NCI-H774 (cell line): ENCODE measurements at regions not wholly inside any gene's neighbourhood (a gene's known extent, or its start where the extent isn't known, plus 50 kb on each side); places are given as distances from the start of the nearest gene placed in this dataset.

Experiments used
- DNase-seq: peaks from one replicate; lab custom pipeline; 2025; lab: John Stamatoyannopoulos, UW

GRCh38 chr6:25012657-25013056 is 76.9 kb upstream of the RIPOR2 start:
- no peak for DNase-seq

GRCh38 chr6:25013246-25013645 is 77.5 kb upstream of the RIPOR2 start:
- no peak for DNase-seq

GRCh38 chr6:25014369-25014768 is 78.6 kb upstream of the RIPOR2 start:
- DNase-seq: no peak

GRCh38 chr6:25014791-25015560 is 79.2 kb upstream of the RIPOR2 start:
- DNase-seq: no peak

GRCh38 chr6:25016014-25016720 is 80.4 kb upstream of the RIPOR2 start:
- DNase-seq: no peak

GRCh38 chr6:25017486-25017885 is 81.7 kb upstream of the RIPOR2 start:
- DNase-seq: no peak

GRCh38 chr6:25017932-25018567 is 82.3 kb upstream of the RIPOR2 start:
- peak; percentile 62 for DNase-seq

GRCh38 chr6:25018568-25018954 is 82.8 kb upstream of the RIPOR2 start:
- no peak for DNase-seq

- DNase-seq: no peak
These were observed 86.4 kb upstream of the RIPOR2 start for GRCh38 chr6:25022140-25022553.

GRCh38 chr6:25023781-25024180 is 88.0 kb upstream of the RIPOR2 start:
- no peak for DNase-seq

- no peak for DNase-seq
These were observed 89.1 kb upstream of the RIPOR2 start for GRCh38 chr6:25024821-25025220.

- no peak for DNase-seq
These were observed 89.6 kb upstream of the RIPOR2 start for GRCh38 chr6:25025248-25025918.

GRCh38 chr6:25025919-25026301 is 90.2 kb upstream of the RIPOR2 start:
- DNase-seq: no peak

- no peak for DNase-seq
These were observed 91.0 kb upstream of the RIPOR2 start for GRCh38 chr6:25026723-25027122.

- DNase-seq: no peak
These were observed 91.6 kb upstream of the RIPOR2 start for GRCh38 chr6:25027221-25027916.

GRCh38 chr6:25028328-25028727 is 92.6 kb upstream of the RIPOR2 start:
- DNase-seq: no peak

GRCh38 chr6:25032934-25033333 is 97.2 kb upstream of the RIPOR2 start:
- DNase-seq: no peak

- DNase-seq: no peak
These were observed 98.7 kb upstream of the RIPOR2 start for GRCh38 chr6:25034431-25034921.

GRCh38 chr6:25035174-25035511 is 99.4 kb upstream of the RIPOR2 start:
- no peak for DNase-seq

- DNase-seq: no peak
These were observed 100.0 kb upstream of the RIPOR2 start for GRCh38 chr6:25035512-25036435.

- DNase-seq: no peak
These were observed 100.7 kb upstream of the RIPOR2 start for GRCh38 chr6:25036461-25036860.
